ENCODE measurements at regions not wholly inside any gene's neighbourhood (a gene's known extent, or its start where the extent isn't known, plus 50 kb on each side); places are given as distances from the start of the nearest gene placed in this dataset.

GRCh38 chr9:17017931-17018491 lies 116.8 kb upstream of the CNTLN start:
- H3K27me3 ChIP-seq = no peaks in the 10 kb centered on the region
- TF ChIP-seq CTCF (IDR thresholded peaks at IDR 0.05) = no peak
- no peak for TF ChIP-seq POLR2A (IDR thresholded peaks at IDR 0.05)
- WGBS (ENCODE audit: insufficient coverage, low coverage, low lambda C conversion rate, missing lambda C conversion rate) = 62% methylated on average over 5 of the region's 10 CpGs
- DNase-seq = no peak
- H3K36me3 ChIP-seq = no peaks in the 10 kb centered on the region
- no peaks in the 10 kb centered on the region for H3K4me1 ChIP-seq
- H3K4me3 ChIP-seq = no peak overlapping the region
- no peak overlapping the region for H3K27ac ChIP-seq
- no peaks in the 10 kb centered on the region for H3K9me3 ChIP-seq
- intact Hi-C loops (cut with DNase I) = no loop called here
- no peak for ATAC-seq

DNA sequence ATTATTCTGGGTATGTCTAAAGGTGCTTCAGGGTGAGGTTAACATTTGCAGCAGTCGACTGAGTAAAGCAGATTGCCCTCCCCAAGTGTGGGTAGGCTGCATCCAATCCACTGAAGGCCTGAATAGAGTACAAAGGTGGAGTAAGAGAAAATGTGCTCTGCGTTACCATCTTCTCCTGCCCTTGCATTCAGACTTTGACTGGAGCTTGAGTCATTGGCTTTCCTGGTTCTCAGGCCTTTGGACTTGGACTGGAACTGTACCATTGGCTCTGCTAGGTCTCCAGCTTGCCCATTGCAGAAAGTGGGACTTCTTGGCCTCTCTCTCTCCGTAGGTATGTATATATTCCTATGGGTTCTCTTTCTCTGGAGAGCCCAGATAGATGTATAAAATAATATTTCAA lies 120.9 kb upstream of the CNTLN start:
- H3K36me3 ChIP-seq = no peaks in the 10 kb centered on the region
- no peaks in the 10 kb centered on the region for H3K9me3 ChIP-seq
- H3K4me3 ChIP-seq = no peak overlapping the region
- TF ChIP-seq POLR2A (IDR thresholded peaks at IDR 0.05) (no peak), CTCF (IDR thresholded peaks at IDR 0.05) (no peak)
- no peak overlapping the region for H3K27ac ChIP-seq
- intact Hi-C loops (cut with DNase I) = no loop called here
- H3K27me3 ChIP-seq = no peaks in the 10 kb centered on the region
- ATAC-seq (no peak), DNase-seq (no peak)
- no peaks in the 10 kb centered on the region for H3K4me1 ChIP-seq
- 38% methylated on average over 2 of the region's 3 CpGs for WGBS (ENCODE audit: insufficient coverage, low coverage, low lambda C conversion rate, missing lambda C conversion rate)

DNA sequence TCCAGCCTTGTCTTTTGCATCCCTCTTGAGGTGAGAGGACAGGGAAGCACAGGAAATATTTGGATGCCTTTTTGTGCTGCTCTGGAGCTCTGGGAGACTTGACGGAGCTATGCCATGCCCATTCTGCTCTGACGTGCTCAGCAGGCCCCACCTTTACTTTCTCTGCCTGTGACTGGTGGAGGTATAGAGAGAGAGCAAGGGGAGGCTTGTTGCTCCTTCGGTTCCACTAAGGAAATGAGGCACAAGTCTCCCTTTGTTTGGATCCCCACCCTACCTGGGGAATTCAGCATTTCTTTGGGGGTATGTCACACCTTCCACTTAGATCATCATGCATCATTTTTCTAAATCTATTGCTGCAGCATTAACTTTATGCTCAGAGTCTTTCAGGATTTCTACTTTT lies 121.8 kb upstream of the CNTLN start:
- 42% methylated on average over 2 of the region's 3 CpGs for WGBS (ENCODE audit: insufficient coverage, low coverage, low lambda C conversion rate, missing lambda C conversion rate)
- no peaks in the 10 kb centered on the region for H3K27me3 ChIP-seq
- no peaks in the 10 kb centered on the region for H3K36me3 ChIP-seq
- no peaks in the 10 kb centered on the region for H3K4me1 ChIP-seq
- no peak overlapping the region for H3K4me3 ChIP-seq
- intact Hi-C loops (cut with DNase I) = no loop called here
- H3K9me3 ChIP-seq = no peaks in the 10 kb centered on the region
- no peak for TF ChIP-seq POLR2A (IDR thresholded peaks at IDR 0.05)
- TF ChIP-seq CTCF (IDR thresholded peaks at IDR 0.05) = no peak
- H3K27ac ChIP-seq = no peak overlapping the region
- DNase-seq = no peak
- no peak for ATAC-seq

- ATAC-seq (no peak), DNase-seq (no peak)
- Histone ChIP-seq H3K9me3 (no peaks in the 10 kb centered on the region), H3K27ac (no peak overlapping the region), H3K27me3 (no peaks in the 10 kb centered on the region), H3K4me1 (no peaks in the 10 kb centered on the region), H3K36me3 (no peaks in the 10 kb centered on the region), H3K4me3 (no peak overlapping the region)
- intact Hi-C loops (cut with DNase I) = no loop called here
- TF ChIP-seq POLR2A (IDR thresholded peaks at IDR 0.05) (no peak), CTCF (IDR thresholded peaks at IDR 0.05) (no peak)
These were observed 123.0 kb upstream of the CNTLN start for GRCh38 chr9:17011880-17012279.

DNA sequence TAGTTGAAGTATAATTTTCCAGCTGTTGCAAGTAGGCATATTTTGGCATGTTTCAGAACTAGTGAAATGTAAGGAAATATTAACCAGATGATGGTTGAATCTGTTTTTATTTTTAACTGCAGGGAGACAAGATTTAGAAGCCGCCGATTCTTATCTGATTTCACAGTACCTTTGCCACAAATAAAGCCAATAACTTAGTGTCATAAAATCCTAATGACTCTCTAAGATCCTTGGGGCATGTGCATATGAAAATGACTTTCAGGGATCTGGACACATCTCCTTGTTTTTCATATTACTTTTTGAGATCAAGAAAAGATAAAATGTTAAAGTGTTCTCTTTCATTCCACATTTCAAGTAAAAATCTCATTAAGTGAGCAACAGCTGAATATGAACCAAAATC lies 125.8 kb upstream of the CNTLN start:
- 87% methylated on average over 2 of the region's 2 CpGs for WGBS (ENCODE audit: insufficient coverage, low coverage, low lambda C conversion rate, missing lambda C conversion rate)
- no peak for ATAC-seq
- intact Hi-C loops (cut with DNase I) = no loop called here
- Histone ChIP-seq H3K36me3 (no peaks in the 10 kb centered on the region), H3K4me3 (no peak overlapping the region), H3K27ac (no peak overlapping the region), H3K9me3 (no peaks in the 10 kb centered on the region), H3K27me3 (no peaks in the 10 kb centered on the region), H3K4me1 (no peaks in the 10 kb centered on the region)
- TF ChIP-seq CTCF (IDR thresholded peaks at IDR 0.05) (no peak), POLR2A (IDR thresholded peaks at IDR 0.05) (no peak)
- DNase-seq = no peak

Data from right lobe of liver (tissue), 6 donors.